HCT116 (cell line): ENCODE measurements at regions not wholly inside any gene's neighbourhood (a gene's known extent, or its start where the extent isn't known, plus 50 kb on each side); places are given as distances from the start of the nearest gene placed in this dataset.

Experiments used
- ATAC-seq: fragments of 200-7000 bp; cut with Tn5 transposase; 2 replicates; pipeline ENCODE4 v1.9.1; 2020; ENCODE audit warnings: mild to moderate bottlenecking, moderate library complexity
- BruUV-seq: library from RNA; stranded (reverse); fragments of 400-500 nt; replicated peaks from 2 replicates; lab custom pipeline; 2021; lab: Mats Ljungman, UMichigan
- CTCF ChIA-PET: fragments of 300-600 bp; sonication (Branson Sonifier 250); formaldehyde crosslinking; loops from one replicate; lab custom pipeline; 2021; ENCODE audit warnings: antibody characterized with exemption; lab: Charles Lee
- POLR2A ChIA-PET: fragments of 300-600, 350-600 bp; sonication (Branson Sonifier 250); formaldehyde crosslinking; loops from one replicate; lab custom pipeline; 2021; ENCODE audit warnings: antibody characterized with exemption; lab: Charles Lee
- RAD21 ChIA-PET, 2 experiments: fragments of 300-600 bp; sonication (Branson Sonifier 250); formaldehyde crosslinking; loops; one replicate each; lab custom pipeline; 2023; ENCODE audit warnings: low total read pairs in 2 of 2; ENCODE audit not compliant: uncharacterized antibody in 2 of 2, unreplicated experiment in 2 of 2, low non-redundant PET in 1 of 2; lab: Charles Lee
- DNase-seq: peaks from one replicate; pipeline ENCODE4 v3.0.0-alpha.2; 2010; ENCODE audit warnings: low read depth, low spot score
- H2AFZ ChIP-seq: fragments of 200-600 bp; shearing (Covaris generic), sonication (generic); 2 replicates; pipeline ENCODE4 v1.6.1; 2017; ENCODE audit warnings: low read depth, mixed run types, mixed read lengths, antibody characterized with exemption, low read length; ENCODE audit not compliant: poor library complexity, severe bottlenecking
- H3K27ac ChIP-seq: 2 replicates; pipeline ENCODE4 v1.5.1; 2012; ENCODE audit warnings: low read depth, low read length
- H3K27me3 ChIP-seq: fragments of 200-600 bp; sonication (generic); 2 replicates; pipeline ENCODE4 v1.6.1; 2016; ENCODE audit warnings: mixed run types, low read length, mixed read lengths; ENCODE audit not compliant: insufficient read depth
- H3K36me3 ChIP-seq, 2 experiments: fragments of 200-500 bp in 1 of 2; fragments of 200-600 bp in 1 of 2; sonication (Bioruptor generic) in 1 of 2; sonication (generic) in 1 of 2; 2 replicates each; pipeline versions ENCODE4 v1.5.1 to v1.6.1; 2014 to 2016; ENCODE audit warnings: low read length in 2 of 2, inconsistent platforms in 1 of 2, mixed read lengths in 1 of 2, mixed run types in 1 of 2; ENCODE audit not compliant: insufficient read depth in 2 of 2, control insufficient read depth in 1 of 2
- H3K4me1 ChIP-seq, 2 experiments: fragments of 200-600 bp in 1 of 2; sonication (generic) in 1 of 2; 2 replicates each; pipeline versions ENCODE4 v1.5.1 to v1.6.1; 2012 to 2017; ENCODE audit warnings: low read length in 2 of 2, inconsistent platforms in 1 of 2, mild to moderate bottlenecking in 1 of 2, mixed read lengths in 1 of 2, mixed run types in 1 of 2, moderate library complexity in 1 of 2; ENCODE audit not compliant: insufficient read depth in 2 of 2, control insufficient read depth in 1 of 2
- H3K4me2 ChIP-seq: fragments of 200-600 bp; sonication (generic); 2 replicates; pipeline ENCODE4 v1.6.1; 2017; ENCODE audit warnings: mixed run types, low read length, mixed read lengths
- H3K4me3 ChIP-seq, 2 experiments: fragments of 200-600 bp in 1 of 2; sonication (generic) in 1 of 2; replicated peaks in 1 of 2; 2 replicates each; pipeline ENCODE4 v1.5.1; 2011 to 2016; ENCODE audit warnings: low read length in 2 of 2, control low read depth in 1 of 2, low read depth in 1 of 2, mild to moderate bottlenecking in 1 of 2, mixed read lengths in 1 of 2, mixed run types in 1 of 2
- H3K79me2 ChIP-seq: fragments of 200-600 bp; sonication (generic); 2 replicates; pipeline ENCODE4 v1.6.1; 2017; ENCODE audit warnings: mild to moderate bottlenecking, mixed run types, low read length, moderate library complexity, mixed read lengths; ENCODE audit not compliant: insufficient read depth
- H3K9ac ChIP-seq: fragments of 200-600 bp; sonication (generic); 2 replicates; pipeline ENCODE4 v1.6.1; 2016; ENCODE audit warnings: low read length, mixed read lengths
- H3K9me2 ChIP-seq: fragments of 200-600 bp; sonication (generic), shearing (Covaris generic); 2 replicates; pipeline ENCODE4 v1.6.1; 2017; ENCODE audit warnings: mixed run types, mild to moderate bottlenecking, moderate library complexity; ENCODE audit not compliant: insufficient read depth
- H3K9me3 ChIP-seq, 2 experiments: fragments of 200-500 bp in 1 of 2; fragments of 200-600 bp in 1 of 2; sonication (Bioruptor generic) in 1 of 2; sonication (generic) in 1 of 2; 2 replicates each; pipeline ENCODE4 v1.6.1; 2014 to 2017; ENCODE audit warnings: low read length in 2 of 2, mixed read lengths in 2 of 2, inconsistent platforms in 1 of 2, low read depth in 1 of 2, mild to moderate bottlenecking in 1 of 2, mixed run types in 1 of 2, moderate library complexity in 1 of 2; ENCODE audit not compliant: control insufficient read depth in 1 of 2, insufficient read depth in 1 of 2
- H4K20me1 ChIP-seq: fragments of 200-600 bp; sonication (generic), shearing (Covaris generic); 2 replicates; pipeline ENCODE4 v1.6.1; 2017; ENCODE audit warnings: mixed run types, mild to moderate bottlenecking, moderate library complexity; ENCODE audit not compliant: insufficient read depth
- CBX3 ChIP-seq: IDR thresholded peaks from 2 replicates; pipeline ENCODE4 v1.6.1; 2012; ENCODE audit warnings: low read depth
- CEBPB ChIP-seq: IDR thresholded peaks from 2 replicates; pipeline ENCODE4 v1.6.1; 2012; ENCODE audit warnings: low read depth
- CTCF ChIP-seq, 3 experiments: fragments of 200-600 bp in 1 of 3; sonication (generic) in 1 of 3; IDR thresholded peaks in 2 of 3; conservative IDR thresholded peaks in 1 of 3; 2 replicates each; pipeline ENCODE4 v1.5.1; 2012 to 2017; ENCODE audit warnings: low read depth in 2 of 3, low read length in 2 of 3, antibody characterized with exemption in 1 of 3, borderline replicate concordance in 1 of 3, control low read depth in 1 of 3, mild to moderate bottlenecking in 1 of 3, mixed read lengths in 1 of 3, mixed run types in 1 of 3, moderate library complexity in 1 of 3; ENCODE audit not compliant: insufficient read depth in 1 of 3
- EGR1 ChIP-seq: IDR thresholded peaks from 2 replicates; pipeline ENCODE4 v1.6.1; 2012; ENCODE audit warnings: low read depth
- ELF1 ChIP-seq: IDR thresholded peaks from 2 replicates; pipeline ENCODE4 v1.6.1; 2012; ENCODE audit warnings: low read depth, borderline replicate concordance
- EZH2 ChIP-seq: fragments of 200-600 bp; sonication (generic); IDR thresholded peaks from 2 replicates; pipeline ENCODE4 v1.6.1; 2017; ENCODE audit warnings: antibody characterized with exemption, mixed run types
- EZH2phosphoT487 ChIP-seq: fragments of 200-600 bp; IDR thresholded peaks from 2 replicates; pipeline ENCODE4 v1.6.1; 2018; ENCODE audit warnings: antibody characterized with exemption, borderline replicate concordance
- JUND ChIP-seq: IDR thresholded peaks from 2 replicates; pipeline ENCODE4 v1.6.1; 2012
- MAX ChIP-seq: IDR thresholded peaks from 2 replicates; pipeline ENCODE4 v1.6.1; 2012
- POLR2AphosphoS5 ChIP-seq: IDR thresholded peaks from 2 replicates; pipeline ENCODE4 v1.6.1; 2011; ENCODE audit warnings: mild to moderate bottlenecking, low read depth, low read length, moderate library complexity
- SIN3A ChIP-seq: IDR thresholded peaks from 2 replicates; pipeline ENCODE4 v1.6.1; 2012; ENCODE audit warnings: low read depth
- SP1 ChIP-seq: IDR thresholded peaks from 2 replicates; pipeline ENCODE4 v1.6.1; 2012; ENCODE audit warnings: low read depth
- SRF ChIP-seq: IDR thresholded peaks from 2 replicates; pipeline ENCODE4 v1.6.1; 2012; ENCODE audit warnings: low read depth
- TCF7L2 ChIP-seq: IDR thresholded peaks from 2 replicates; pipeline ENCODE4 v1.7.0; 2011; ENCODE audit warnings: borderline replicate concordance, inconsistent platforms; ENCODE audit not compliant: insufficient read depth, insufficient read length; ENCODE audit errors: extremely low read depth
- intact Hi-C: fragments of 100-400 bp; cut with micrococcal nuclease; formaldehyde crosslinking; loops from 2 replicates; pipeline ENCODE4 v1.10.0; 2022

- Histone ChIP-seq H3K27ac (no peak overlapping the region), H3K9me2 (no peaks in the 10 kb centered on the region), H3K9ac (no peak overlapping the region), H2AFZ (no peak overlapping the region), H3K9me3 (peaks cover 5 to 7% of the 10 kb centered on the region in 2 experiments; a peak in 2 of 4 replicates), H3K36me3 (no peaks in the 10 kb centered on the region), H3K4me1 (no peaks in the 10 kb centered on the region), H3K4me2 (no peak overlapping the region), H3K27me3 (no peaks in the 10 kb centered on the region), H3K79me2 (no peaks in the 10 kb centered on the region), H4K20me1 (no peaks in the 10 kb centered on the region), H3K4me3 (no peak overlapping the region)
- ChIA-PET CTCF (no interaction called here), RAD21 (no interaction called here), POLR2A (no interaction called here)
- intact Hi-C loops: no loop called here
- ATAC-seq (no peak), DNase-seq (no peak)
- TF ChIP-seq POLR2AphosphoS5 (no peak), CEBPB (no peak), CBX3 (no peak), ELF1 (no peak), MAX (no peak), EGR1 (no peak), TCF7L2 (no peak), EZH2 (no peak), EZH2phosphoT487 (no peak)
- no TSS peak for BruUV-seq
These were observed 248.2 kb downstream of the TMX3 start for GRCh38 chr18:68466672-68467071.

- ChIA-PET CTCF (no interaction called here), RAD21 (no interaction called here), POLR2A (no interaction called here)
- Histone ChIP-seq H4K20me1 (no peaks in the 10 kb centered on the region), H2AFZ (no peak overlapping the region), H3K9me2 (no peaks in the 10 kb centered on the region), H3K4me3 (no peak overlapping the region), H3K9ac (no peak overlapping the region), H3K79me2 (no peaks in the 10 kb centered on the region), H3K27ac (no peak overlapping the region), H3K4me2 (no peak overlapping the region), H3K4me1 (no peaks in the 10 kb centered on the region), H3K36me3 (no peaks in the 10 kb centered on the region), H3K9me3 (peaks cover 11 to 14% of the 10 kb centered on the region in 2 experiments; a peak in 2 of 4 replicates), H3K27me3 (no peaks in the 10 kb centered on the region)
- TF ChIP-seq JUND (no peak), SIN3A (no peak), SP1 (no peak), SRF (no peak), CBX3 (no peak), CTCF (IDR thresholded peaks at IDR 0.05 in 2 of 3, conservative IDR thresholded peaks at IDR 0.05 in 1 of 3; ENCODE audit: borderline replicate concordance in 1 of 3, insufficient read depth in 1 of 3, low read depth in 2 of 3, low read length in 2 of 3) (no peak)
- intact Hi-C loops: no loop called here
- no peak for DNase-seq
- no peak for ATAC-seq
- no TSS peak for BruUV-seq
These were observed 252.1 kb downstream of the TMX3 start for GRCh38 chr18:68462766-68463165.
